Astrocyte (in vitro differentiated cells and primary cell): ENCODE measurements at regions not wholly inside any gene's neighbourhood (a gene's known extent, or its start where the extent isn't known, plus 50 kb on each side); places are given as distances from the start of the nearest gene placed in this dataset.

Experiments
- CTCF ChIP-seq: IDR thresholded peaks from 2 replicates; pipeline ENCODE4 v1.5.1; 2011; ENCODE audit warnings: low read depth, mild to moderate bottlenecking, inconsistent platforms, low read length, moderate library complexity; ENCODE audit not compliant: insufficient read depth
- EZH2 ChIP-seq: IDR thresholded peaks from 2 replicates; pipeline ENCODE4 v1.6.1; 2012; ENCODE audit warnings: mild to moderate bottlenecking, low read length, inconsistent platforms; ENCODE audit not compliant: insufficient read depth

GRCh38 chr4:81571105-81571504, 99.4 kb upstream of the RASGEF1B start:
- no peak for TF ChIP-seq CTCF
- TF ChIP-seq EZH2 = no peak
